H9 (cell line): ENCODE measurements at regions not wholly inside any gene's neighbourhood (a gene's known extent, or its start where the extent isn't known, plus 50 kb on each side); places are given as distances from the start of the nearest gene placed in this dataset.

Experiments used
- DNase-seq: peaks from one replicate; pipeline ENCODE4 v3.0.0-alpha.2; 2017
- H2AFZ ChIP-seq: one replicate; pipeline ENCODE4 v1.6.1; 2013; ENCODE audit warnings: mild to moderate bottlenecking, low read length, control low read depth, moderate library complexity
- H2AK5ac ChIP-seq: 2 replicates; pipeline ENCODE4 v1.6.1; 2013; ENCODE audit warnings: low read length, control low read depth, mixed read lengths; ENCODE audit not compliant: insufficient read length
- H2BK120ac ChIP-seq: one replicate; pipeline ENCODE4 v1.6.1; 2013; ENCODE audit warnings: low read depth, mild to moderate bottlenecking, low read length, control low read depth, inconsistent platforms; ENCODE audit not compliant: poor library complexity, severe bottlenecking
- H2BK12ac ChIP-seq: 2 replicates; pipeline ENCODE4 v1.6.1; 2013; ENCODE audit warnings: low read length, control low read depth, mixed read lengths, low read depth; ENCODE audit not compliant: insufficient read length
- H2BK15ac ChIP-seq: 2 replicates; pipeline ENCODE4 v1.6.1; 2013; ENCODE audit warnings: low read depth, low read length, control low read depth
- H2BK20ac ChIP-seq: one replicate; pipeline ENCODE4 v1.6.1; 2013; ENCODE audit warnings: low read depth, mild to moderate bottlenecking, low read length, control low read depth, inconsistent platforms; ENCODE audit not compliant: poor library complexity, severe bottlenecking
- H2BK5ac ChIP-seq: 2 replicates; pipeline ENCODE4 v1.6.1; 2013; ENCODE audit warnings: low read length, control low read depth, mixed read lengths; ENCODE audit not compliant: insufficient read length
- H3K14ac ChIP-seq: 2 replicates; pipeline ENCODE4 v1.6.1; 2013; ENCODE audit warnings: low read length, control low read depth; ENCODE audit not compliant: insufficient read depth
- H3K18ac ChIP-seq: 2 replicates; pipeline ENCODE4 v1.6.1; 2013; ENCODE audit warnings: low read depth, mild to moderate bottlenecking, mixed read lengths, low read length, control low read depth; ENCODE audit not compliant: insufficient read length
- H3K23ac ChIP-seq: 2 replicates; pipeline ENCODE4 v1.6.1; 2013; ENCODE audit warnings: low read length, control low read depth, mixed read lengths, low read depth; ENCODE audit not compliant: insufficient read length
- H3K23me2 ChIP-seq: 2 replicates; pipeline ENCODE4 v1.6.1; 2013; ENCODE audit warnings: low read depth, mild to moderate bottlenecking, mixed read lengths, low read length, control low read depth; ENCODE audit not compliant: insufficient read length, poor library complexity, severe bottlenecking
- H3K27ac ChIP-seq: 2 replicates; pipeline ENCODE4 v1.5.1; 2013; ENCODE audit warnings: low read length, control low read depth, mixed read lengths, low read depth; ENCODE audit not compliant: insufficient read length
- H3K27me3 ChIP-seq: 2 replicates; pipeline ENCODE4 v1.6.1; 2013; ENCODE audit warnings: low read length, control low read depth, inconsistent platforms; ENCODE audit not compliant: insufficient read depth
- H3K4ac ChIP-seq: 2 replicates; pipeline ENCODE4 v1.6.1; 2013; ENCODE audit warnings: low read depth, mild to moderate bottlenecking, control low read depth, inconsistent platforms, low read length, moderate library complexity
- H3K4me1 ChIP-seq: 2 replicates; pipeline ENCODE4 v1.6.1; 2013; ENCODE audit warnings: low read length, control low read depth, inconsistent platforms; ENCODE audit not compliant: insufficient read depth
- H3K4me2 ChIP-seq: 2 replicates; pipeline ENCODE4 v1.6.1; 2013; ENCODE audit warnings: low read length, control low read depth, mixed read lengths; ENCODE audit not compliant: insufficient read length, insufficient read depth
- H3K56ac ChIP-seq: 2 replicates; pipeline ENCODE4 v1.6.1; 2013; ENCODE audit warnings: low read depth, mild to moderate bottlenecking, mixed read lengths, low read length, control low read depth; ENCODE audit not compliant: insufficient read length
- H3K79me1 ChIP-seq: 2 replicates; pipeline ENCODE4 v1.6.1; 2013; ENCODE audit warnings: low read depth, mild to moderate bottlenecking, moderate library complexity, low read length, control low read depth, inconsistent platforms; ENCODE audit not compliant: insufficient read depth, poor library complexity, severe bottlenecking
- H3K79me2 ChIP-seq: 2 replicates; pipeline ENCODE4 v1.6.1; 2013; ENCODE audit warnings: low read length, control low read depth, inconsistent platforms; ENCODE audit not compliant: insufficient read depth
- H3K9ac ChIP-seq: 2 replicates; pipeline ENCODE4 v1.6.1; 2013; ENCODE audit warnings: low read length, control low read depth, mixed read lengths; ENCODE audit not compliant: insufficient read length; ENCODE audit errors: extremely low read depth
- H3K9me3 ChIP-seq: one replicate; pipeline ENCODE4 v1.6.1; 2013; ENCODE audit warnings: low read depth, low read length, inconsistent platforms; ENCODE audit not compliant: control insufficient read depth
- H3T11ph ChIP-seq: one replicate; pipeline ENCODE4 v1.6.1; 2013; ENCODE audit warnings: mild to moderate bottlenecking, low read length, control low read depth, inconsistent platforms
- H4K20me1 ChIP-seq: one replicate; pipeline ENCODE4 v1.6.1; 2013; ENCODE audit not compliant: control insufficient read depth, insufficient read length, insufficient read depth
- H4K5ac ChIP-seq: 2 replicates; pipeline ENCODE4 v1.6.1; 2013; ENCODE audit warnings: low read depth, mild to moderate bottlenecking, mixed read lengths, low read length, control low read depth; ENCODE audit not compliant: insufficient read length
- H4K8ac ChIP-seq: replicated peaks from 2 replicates; pipeline ENCODE4 v1.6.1; 2013; ENCODE audit warnings: low read length, control low read depth, mixed read lengths, low read depth; ENCODE audit not compliant: insufficient read length
- H4K91ac ChIP-seq: 2 replicates; pipeline ENCODE4 v1.6.1; 2013; ENCODE audit warnings: low read depth, mild to moderate bottlenecking, moderate library complexity, mixed read lengths, low read length, control low read depth; ENCODE audit not compliant: insufficient read length
- H3K27ac Mint-ChIP-seq, 3 experiments: 2 replicates in 2 of 3; 3 replicates in 1 of 3; pipeline ENCODE4 v1.8.0; 2020 to 2021; ENCODE audit warnings: mixed read lengths in 3 of 3, mild to moderate bottlenecking in 1 of 3, moderate library complexity in 1 of 3
- H3K27me3 Mint-ChIP-seq: 2 replicates; pipeline ENCODE4 v1.8.0; 2021; ENCODE audit warnings: low read depth, mild to moderate bottlenecking, moderate library complexity, mixed read lengths
- H3K36me3 Mint-ChIP-seq, 3 experiments: 2 replicates in 2 of 3; 3 replicates in 1 of 3; pipeline ENCODE4 v1.8.0; 2020 to 2021; ENCODE audit warnings: low read depth in 3 of 3, mixed read lengths in 3 of 3; ENCODE audit not compliant: insufficient read depth in 1 of 3
- H3K4me1 Mint-ChIP-seq, 2 experiments: 2 replicates each; pipeline ENCODE4 v1.8.0; 2020; ENCODE audit warnings: mixed read lengths in 2 of 2
- H3K4me3 Mint-ChIP-seq, 2 experiments: 2 replicates in 1 of 2; 3 replicates in 1 of 2; pipeline ENCODE4 v1.8.0; 2020 to 2021; ENCODE audit warnings: mild to moderate bottlenecking in 2 of 2, mixed read lengths in 2 of 2, moderate library complexity in 1 of 2
- H3K9me3 Mint-ChIP-seq, 2 experiments: 2 replicates in 1 of 2; 3 replicates in 1 of 2; pipeline ENCODE4 v1.8.0; 2020; ENCODE audit warnings: mild to moderate bottlenecking in 2 of 2, mixed read lengths in 2 of 2, moderate library complexity in 1 of 2
- WGBS: extraction: QIAGEN DNeasy Blood & Tissue Kit; methylation state at CpG from one replicate; pipeline ENCODE4 v1.1.7; 2013; ENCODE audit warnings: missing lambda C conversion rate, low lambda C conversion rate, mixed read lengths; ENCODE audit not compliant: insufficient read length; ENCODE audit errors: extremely low coverage; 5-methylcytosine and 5-hydroxymethylcytosine counted together
- TF ChIP-seq, protein P1 (sequence below): fragments of 200-600 bp; sonication (generic); conservative IDR thresholded peaks from 3 replicates; pipeline ENCODE4 v1.8.0; 2021; ENCODE audit warnings: antibody characterized with exemption, mild to moderate bottlenecking

DNA sequence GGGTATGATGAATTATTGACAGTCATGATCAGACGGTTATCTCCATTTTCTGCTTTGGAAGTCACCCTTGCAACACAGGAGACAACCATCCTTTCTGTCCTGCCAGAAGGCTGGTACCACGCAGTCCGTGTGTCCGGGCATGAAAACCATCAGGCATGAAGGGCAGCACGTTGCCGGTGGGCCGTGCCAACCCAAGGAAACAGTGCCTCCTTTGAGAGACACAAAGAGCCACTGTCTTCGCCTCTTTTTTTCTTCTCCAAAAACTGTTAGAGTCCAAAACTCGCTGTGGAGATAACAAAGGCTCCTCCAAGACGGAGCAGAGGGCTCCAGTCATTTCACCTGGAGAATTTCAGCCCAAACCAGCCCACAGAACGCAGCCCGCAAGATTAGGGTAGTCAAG, 60.4 kb upstream of the ARHGAP21 start:
- Histone ChIP-seq H3K27me3 (no peaks in the 10 kb centered on the region), H4K91ac (no peak overlapping the region), H3K4ac (no peak overlapping the region), H2BK20ac (no peak overlapping the region), H4K20me1 (no peaks in the 10 kb centered on the region), H3K27ac (no peak overlapping the region), H4K5ac (no peak overlapping the region), H3K9me3 (no peaks in the 10 kb centered on the region), H2BK5ac (no peak overlapping the region), H3K4me2 (no peak overlapping the region), H2BK12ac (no peak overlapping the region), H3K79me2 (no peaks in the 10 kb centered on the region), H3K23me2 (no peaks in the 10 kb centered on the region), H3K4me1 (no peaks in the 10 kb centered on the region), H2AK5ac (no peak overlapping the region), H3K56ac (no peak overlapping the region), H2BK120ac (no peak overlapping the region), H3T11ph (no peak overlapping the region), H3K79me1 (no peaks in the 10 kb centered on the region), H3K9ac (no peak overlapping the region), H3K23ac (no peak overlapping the region), H2BK15ac (no peak overlapping the region), H4K8ac (no peak overlapping the region), H3K14ac (no peak overlapping the region), H2AFZ (no peak overlapping the region), H3K18ac (no peak overlapping the region)
- H3K4me3 Mint-ChIP-seq = no peak overlapping the region
- no peak overlapping the region for H3K27ac Mint-ChIP-seq
- no peaks in the 10 kb centered on the region for H3K4me1 Mint-ChIP-seq
- H3K36me3 Mint-ChIP-seq = no peaks in the 10 kb centered on the region
- H3K9me3 Mint-ChIP-seq = no peaks in the 10 kb centered on the region
- no peak for DNase-seq
- no CpG with 5 or more reads among the region's 12 CpGs for WGBS
- TF ChIP-seq, protein P1, sequence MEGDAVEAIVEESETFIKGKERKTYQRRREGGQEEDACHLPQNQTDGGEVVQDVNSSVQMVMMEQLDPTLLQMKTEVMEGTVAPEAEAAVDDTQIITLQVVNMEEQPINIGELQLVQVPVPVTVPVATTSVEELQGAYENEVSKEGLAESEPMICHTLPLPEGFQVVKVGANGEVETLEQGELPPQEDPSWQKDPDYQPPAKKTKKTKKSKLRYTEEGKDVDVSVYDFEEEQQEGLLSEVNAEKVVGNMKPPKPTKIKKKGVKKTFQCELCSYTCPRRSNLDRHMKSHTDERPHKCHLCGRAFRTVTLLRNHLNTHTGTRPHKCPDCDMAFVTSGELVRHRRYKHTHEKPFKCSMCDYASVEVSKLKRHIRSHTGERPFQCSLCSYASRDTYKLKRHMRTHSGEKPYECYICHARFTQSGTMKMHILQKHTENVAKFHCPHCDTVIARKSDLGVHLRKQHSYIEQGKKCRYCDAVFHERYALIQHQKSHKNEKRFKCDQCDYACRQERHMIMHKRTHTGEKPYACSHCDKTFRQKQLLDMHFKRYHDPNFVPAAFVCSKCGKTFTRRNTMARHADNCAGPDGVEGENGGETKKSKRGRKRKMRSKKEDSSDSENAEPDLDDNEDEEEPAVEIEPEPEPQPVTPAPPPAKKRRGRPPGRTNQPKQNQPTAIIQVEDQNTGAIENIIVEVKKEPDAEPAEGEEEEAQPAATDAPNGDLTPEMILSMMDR = no peak
- no peaks in the 10 kb centered on the region for H3K27me3 Mint-ChIP-seq
